ENCODE measurements at regions not wholly inside any gene's neighbourhood (a gene's known extent, or its start where the extent isn't known, plus 50 kb on each side); places are given as distances from the start of the nearest gene placed in this dataset.

DNA sequence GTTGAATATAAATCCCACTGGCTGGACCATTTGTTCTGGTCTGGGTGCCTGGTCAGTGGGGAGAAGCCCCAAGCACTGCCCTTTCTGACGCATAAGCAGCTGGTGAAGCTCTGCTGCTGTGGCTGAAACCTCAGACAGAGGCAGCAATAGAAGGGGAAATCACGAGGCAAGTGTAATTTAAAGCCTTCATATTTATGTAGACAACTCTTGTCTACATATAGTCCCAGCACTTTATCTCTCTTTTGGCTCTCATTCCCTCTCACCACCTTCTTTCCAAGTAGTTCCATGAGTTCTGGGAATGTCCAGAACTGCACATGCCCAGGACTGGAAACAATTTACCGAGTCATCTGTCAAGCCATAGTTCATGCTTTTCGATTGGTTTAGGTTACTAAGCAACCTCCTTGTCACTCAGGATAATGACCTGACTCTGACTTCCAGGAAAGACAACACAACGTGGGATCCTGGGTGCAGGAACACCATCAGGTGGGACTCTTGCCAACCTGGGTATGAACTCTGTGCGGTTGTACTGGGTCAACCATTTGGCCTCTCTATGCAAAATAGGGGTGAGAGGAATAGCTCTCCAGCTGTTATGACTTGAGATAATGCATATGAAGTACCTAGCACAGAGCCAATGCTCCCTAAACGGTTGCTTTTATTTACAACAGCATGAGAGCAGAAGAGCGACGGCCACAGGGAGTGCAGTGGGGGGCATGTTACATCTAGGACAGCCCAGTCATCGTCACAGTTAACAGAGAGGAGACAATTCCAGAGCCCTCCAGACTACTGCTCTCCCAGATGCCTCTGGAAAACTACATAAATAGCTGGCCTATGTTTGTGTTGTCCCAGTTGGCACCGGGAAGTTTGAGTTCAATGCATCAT lies 321.9 kb downstream of the FOXO1 start:
- Histone ChIP-seq H3K4me1 (ENCODE audit: control insufficient read depth in 2 of 3, insufficient read depth in 2 of 3, low read depth in 1 of 3, low read length in 3 of 3) (peaks cover 0 to 10% (median 0%) of the 10 kb centered on the region in 3 donors), H3K9me3 (ENCODE audit: control insufficient read depth in 2 of 3, insufficient read depth in 1 of 3, low read length in 3 of 3) (no peaks in the 10 kb centered on the region), H3K4me3 (ENCODE audit: low read length in 3 of 3) (no peak overlapping the region), H3K27ac (ENCODE audit: low read depth in 2 of 2, low read length in 2 of 2) (no peak overlapping the region), H3K36me3 (ENCODE audit: control insufficient read depth in 2 of 3, insufficient read depth in 3 of 3, low read length in 3 of 3) (no peaks in the 10 kb centered on the region), H3K27me3 (ENCODE audit: control insufficient read depth, insufficient read depth, low read length) (no peaks in the 10 kb centered on the region), H3K9ac (ENCODE audit: low read length in 3 of 3) (no peak overlapping the region)
- intact Hi-C loops (cut with DNase I), result no loop called here
- FAIRE-seq, result no peak
- TF ChIP-seq CTCF (IDR thresholded peaks at IDR 0.05; ENCODE audit: borderline replicate concordance, extremely low read depth, insufficient read depth), result no peak
- no peak for DNase-seq

GRCh38 chr13:40345149-40345514 lies 321.3 kb downstream of the FOXO1 start:
- no peak for FAIRE-seq
- Histone ChIP-seq H3K27me3 (ENCODE audit: control insufficient read depth, insufficient read depth, low read length) (no peaks in the 10 kb centered on the region), H3K9me3 (ENCODE audit: control insufficient read depth in 2 of 3, insufficient read depth in 1 of 3, low read length in 3 of 3) (no peaks in the 10 kb centered on the region), H3K9ac (ENCODE audit: low read length in 3 of 3) (no peak overlapping the region), H3K4me1 (ENCODE audit: control insufficient read depth in 2 of 3, insufficient read depth in 2 of 3, low read depth in 1 of 3, low read length in 3 of 3) (peaks cover 0 to 10% (median 0%) of the 10 kb centered on the region in 3 donors), H3K36me3 (ENCODE audit: control insufficient read depth in 2 of 3, insufficient read depth in 3 of 3, low read length in 3 of 3) (no peaks in the 10 kb centered on the region), H3K27ac (ENCODE audit: low read depth in 2 of 2, low read length in 2 of 2) (no peak overlapping the region), H3K4me3 (ENCODE audit: low read length in 3 of 3) (no peak overlapping the region)
- no peak for TF ChIP-seq CTCF (IDR thresholded peaks at IDR 0.05; ENCODE audit: borderline replicate concordance, extremely low read depth, insufficient read depth)
- no peak for DNase-seq
- intact Hi-C loops (cut with DNase I), result no loop called here

DNA sequence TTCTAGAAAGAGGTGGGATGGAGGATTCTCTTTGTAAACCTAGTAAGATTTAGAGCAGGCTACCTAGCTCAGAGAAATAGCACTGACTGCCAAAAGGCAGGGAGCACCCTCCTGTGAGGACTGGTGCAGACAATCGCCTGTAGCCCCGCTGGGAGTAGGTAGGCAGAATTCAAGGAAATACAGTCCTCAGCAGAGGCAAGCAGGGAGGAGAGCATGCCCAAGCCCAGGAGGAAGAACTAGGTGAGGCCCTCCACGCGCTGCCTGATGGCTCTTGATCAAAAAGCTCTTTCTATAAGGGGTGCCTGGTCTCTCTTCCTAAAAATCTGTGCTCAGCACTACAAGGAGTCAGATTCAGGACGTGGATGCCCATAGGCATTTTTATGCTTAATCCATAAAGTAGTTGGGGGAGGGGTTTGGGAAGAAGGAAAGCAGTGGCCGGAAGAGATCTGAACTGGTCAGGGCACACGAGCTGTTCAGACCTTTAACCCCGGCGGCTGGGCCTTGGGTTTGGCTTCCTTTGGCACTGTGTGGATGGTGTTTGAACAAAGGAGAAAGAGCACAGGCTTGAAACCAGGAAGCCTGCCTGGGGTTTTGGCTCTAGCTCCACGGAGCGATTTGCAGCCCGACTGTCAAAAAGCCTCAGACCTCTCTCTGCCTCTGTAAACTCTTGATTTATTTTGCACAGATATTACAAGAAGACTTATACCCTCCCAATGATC lies 320.6 kb downstream of the FOXO1 start:
- TF ChIP-seq CTCF (IDR thresholded peaks at IDR 0.05; ENCODE audit: borderline replicate concordance, extremely low read depth, insufficient read depth), result no peak
- Histone ChIP-seq H3K9me3 (ENCODE audit: control insufficient read depth in 2 of 3, insufficient read depth in 1 of 3, low read length in 3 of 3) (no peaks in the 10 kb centered on the region), H3K27me3 (ENCODE audit: control insufficient read depth, insufficient read depth, low read length) (no peaks in the 10 kb centered on the region), H3K4me3 (ENCODE audit: low read length in 3 of 3) (no peak overlapping the region), H3K9ac (ENCODE audit: low read length in 3 of 3) (no peak overlapping the region), H3K36me3 (ENCODE audit: control insufficient read depth in 2 of 3, insufficient read depth in 3 of 3, low read length in 3 of 3) (no peaks in the 10 kb centered on the region), H3K4me1 (ENCODE audit: control insufficient read depth in 2 of 3, insufficient read depth in 2 of 3, low read depth in 1 of 3, low read length in 3 of 3) (peaks cover 0 to 10% (median 0%) of the 10 kb centered on the region in 3 donors), H3K27ac (ENCODE audit: low read depth in 2 of 2, low read length in 2 of 2) (no peak overlapping the region)
- FAIRE-seq (no peak), DNase-seq (peak in 1 of 5 donors; percentile 76)
- intact Hi-C loops (cut with DNase I), result no loop called here
